H7 (cell line): ENCODE measurements at regions not wholly inside any gene's neighbourhood (a gene's known extent, or its start where the extent isn't known, plus 50 kb on each side); places are given as distances from the start of the nearest gene placed in this dataset.

ENCODE experiments used
- DNase-seq: peaks from one replicate; pipeline ENCODE4 v3.0.0; 2012
- H3K27me3 ChIP-seq: 2 replicates; pipeline ENCODE4 v1.6.0; 2011; ENCODE audit warnings: mild to moderate bottlenecking, low read length; ENCODE audit not compliant: control insufficient read depth, insufficient read depth
- H3K36me3 ChIP-seq: replicated peaks from 2 replicates; pipeline ENCODE4 v1.5.1; 2011; ENCODE audit warnings: low read length; ENCODE audit not compliant: control insufficient read depth, insufficient read depth
- H3K4me3 ChIP-seq: 2 replicates; pipeline ENCODE4 v1.5.1; 2011; ENCODE audit warnings: low read depth, mild to moderate bottlenecking, control low read depth, low read length, moderate library complexity; ENCODE audit not compliant: insufficient read depth

DNA sequence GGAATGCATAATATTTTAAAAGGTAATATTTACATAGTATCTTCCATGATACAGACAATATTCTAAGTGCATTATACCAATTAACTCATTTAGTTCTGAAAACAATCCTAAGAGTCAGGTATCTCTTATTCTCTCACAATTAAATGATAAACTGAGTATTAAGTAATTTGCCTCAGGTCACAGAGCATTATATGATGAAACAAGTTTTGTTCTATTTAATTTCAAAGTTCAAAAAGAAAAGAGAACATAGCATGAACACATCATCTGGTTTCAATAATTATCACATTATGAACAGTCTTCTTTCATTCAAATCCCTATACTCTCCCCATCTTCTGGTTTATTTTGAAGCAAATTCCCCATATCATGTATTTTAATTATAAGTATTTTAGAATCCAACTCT is 927.5 kb downstream of the ADGRL2 start:
- no peaks in the 10 kb centered on the region for H3K27me3 ChIP-seq
- H3K4me3 ChIP-seq: no peak overlapping the region
- H3K36me3 ChIP-seq: no peaks in the 10 kb centered on the region
- DNase-seq: no peak

DNA sequence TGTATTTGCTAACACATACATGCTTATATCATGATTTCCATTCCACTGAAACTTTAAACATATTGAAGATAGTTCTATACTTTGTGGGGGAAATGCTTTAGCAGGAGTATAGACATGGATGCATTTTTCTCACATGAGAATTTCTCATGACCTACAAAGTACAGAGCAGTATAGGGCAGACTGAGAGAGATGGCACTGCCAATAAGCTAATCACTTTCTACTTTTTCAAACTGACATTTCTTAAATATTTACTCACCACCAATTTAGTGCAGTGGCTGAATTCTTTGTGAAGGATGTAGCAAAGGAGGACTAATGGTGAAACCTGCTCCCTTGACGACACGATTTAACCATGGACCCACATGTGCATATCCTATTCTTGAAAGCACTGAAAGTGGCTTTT is 923.5 kb downstream of the ADGRL2 start:
- no peaks in the 10 kb centered on the region for H3K36me3 ChIP-seq
- no peak for DNase-seq
- H3K27me3 ChIP-seq: no peaks in the 10 kb centered on the region
- H3K4me3 ChIP-seq: no peak overlapping the region

DNA sequence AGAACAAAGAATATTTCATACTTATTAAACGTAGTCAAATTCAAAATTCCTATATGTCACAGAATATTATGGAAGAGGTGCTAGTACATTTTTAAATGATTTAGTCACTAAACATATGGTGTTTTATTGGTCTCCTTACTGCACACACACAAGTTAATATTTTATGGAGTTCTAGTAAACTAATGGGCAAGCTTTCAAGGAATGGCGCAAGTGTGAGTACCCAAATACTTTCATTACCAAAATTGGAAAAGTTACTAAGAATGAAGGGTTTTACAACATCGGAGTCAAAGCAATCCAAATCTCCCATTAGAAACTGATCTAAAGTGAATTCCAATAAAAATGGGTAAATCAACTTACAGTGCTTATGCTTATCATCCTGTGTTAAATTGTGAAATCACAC is 921.9 kb downstream of the ADGRL2 start:
- H3K36me3 ChIP-seq: no peaks in the 10 kb centered on the region
- H3K4me3 ChIP-seq: no peak overlapping the region
- H3K27me3 ChIP-seq: no peaks in the 10 kb centered on the region
- DNase-seq: no peak

DNA sequence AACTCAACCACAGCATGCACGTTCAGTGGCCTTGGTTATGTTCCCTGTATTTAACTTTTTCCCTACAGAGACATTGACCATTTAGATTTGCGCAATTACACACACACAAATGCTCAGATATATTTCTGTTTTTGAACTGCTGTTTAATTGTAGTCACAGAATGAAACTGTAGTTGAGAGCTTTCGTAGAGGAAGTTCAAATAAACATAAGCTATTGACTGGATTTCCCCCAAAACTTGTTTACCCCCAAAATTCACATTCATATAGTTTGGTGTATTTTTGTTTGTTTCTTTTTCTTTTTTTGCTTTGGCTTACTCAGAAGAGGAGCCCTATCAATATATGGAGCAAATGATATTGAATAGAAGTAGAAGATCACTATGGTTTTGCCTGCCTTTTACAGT is 921.0 kb downstream of the ADGRL2 start:
- no peaks in the 10 kb centered on the region for H3K27me3 ChIP-seq
- H3K4me3 ChIP-seq: no peak overlapping the region
- DNase-seq: no peak
- no peaks in the 10 kb centered on the region for H3K36me3 ChIP-seq

DNA sequence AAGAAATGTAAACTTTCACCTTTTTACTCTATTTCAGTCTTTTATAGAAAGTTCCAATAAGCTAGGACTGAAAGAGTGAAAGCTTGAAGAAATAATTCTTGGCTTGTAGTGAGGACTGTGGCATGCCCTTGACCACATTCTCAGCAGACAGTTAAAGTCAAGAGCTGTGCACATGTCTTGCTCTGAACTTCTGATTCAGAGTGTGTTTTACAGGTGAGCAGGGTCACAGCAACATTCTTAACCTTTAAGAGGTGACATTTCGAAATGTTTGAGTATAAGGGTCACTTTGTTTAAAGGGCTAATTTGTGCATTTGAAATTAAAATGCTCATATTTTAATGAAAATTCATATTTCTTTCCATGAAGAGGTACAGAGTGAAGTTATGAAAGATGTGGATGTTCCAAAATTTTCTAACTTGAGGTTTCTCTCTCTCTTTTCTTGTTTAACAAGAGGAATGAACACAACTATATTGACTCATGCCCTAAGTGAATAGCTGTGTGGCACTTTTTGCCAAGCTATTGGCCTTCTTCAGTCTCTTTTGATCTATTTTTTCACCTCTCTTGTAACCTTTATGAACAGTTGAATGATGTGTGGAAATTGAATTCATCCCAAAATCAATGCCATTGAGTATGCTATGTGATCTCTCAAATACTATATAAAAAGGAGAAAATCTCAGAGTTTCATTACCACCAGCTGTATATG is 918.1 kb downstream of the ADGRL2 start:
- no peak overlapping the region for H3K4me3 ChIP-seq
- H3K27me3 ChIP-seq: no peaks in the 10 kb centered on the region
- no peak for DNase-seq
- H3K36me3 ChIP-seq: no peaks in the 10 kb centered on the region

DNA sequence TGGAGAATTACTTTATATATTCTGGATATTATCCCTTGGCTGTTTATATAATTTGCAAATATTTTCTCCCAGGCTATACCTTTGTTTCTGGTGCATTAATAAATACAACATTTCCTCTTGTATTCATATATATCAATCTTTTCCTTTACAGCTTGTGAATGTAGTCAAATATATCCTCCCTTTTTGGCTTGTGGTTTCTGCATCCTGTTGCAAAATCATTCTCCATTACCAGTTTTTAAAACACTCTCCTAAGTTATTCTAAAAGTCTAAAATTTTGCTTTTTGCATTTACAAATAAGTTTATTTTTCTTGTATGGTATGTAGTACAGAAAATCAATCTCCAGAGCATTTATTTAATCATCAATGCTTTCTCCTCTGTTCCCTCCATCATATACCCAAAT is 909.4 kb downstream of the ADGRL2 start:
- Histone ChIP-seq H3K27me3 (no peaks in the 10 kb centered on the region), H3K4me3 (no peak overlapping the region), H3K36me3 (no peaks in the 10 kb centered on the region)
- no peak for DNase-seq

DNA sequence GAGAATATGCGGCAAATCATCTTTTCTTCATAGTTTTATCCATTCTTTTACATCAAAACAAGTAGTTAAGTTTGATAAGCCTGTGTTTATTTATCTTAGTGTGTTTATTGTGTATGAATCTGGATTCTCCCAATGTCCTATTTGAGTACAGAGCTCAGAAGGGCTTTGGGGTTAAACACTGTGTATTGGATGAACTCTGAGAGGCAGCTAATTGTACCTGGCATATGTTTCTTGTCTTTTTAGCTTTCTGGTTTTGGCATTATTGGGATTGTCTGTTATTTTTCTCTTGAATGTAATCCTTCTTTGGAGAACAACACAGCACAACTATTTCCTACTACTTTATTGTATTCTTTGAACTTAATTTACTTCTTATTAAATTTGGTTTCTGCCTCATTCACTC is 906.9 kb downstream of the ADGRL2 start:
- no peaks in the 10 kb centered on the region for H3K36me3 ChIP-seq
- H3K27me3 ChIP-seq: no peaks in the 10 kb centered on the region
- no peak overlapping the region for H3K4me3 ChIP-seq
- no peak for DNase-seq

DNA sequence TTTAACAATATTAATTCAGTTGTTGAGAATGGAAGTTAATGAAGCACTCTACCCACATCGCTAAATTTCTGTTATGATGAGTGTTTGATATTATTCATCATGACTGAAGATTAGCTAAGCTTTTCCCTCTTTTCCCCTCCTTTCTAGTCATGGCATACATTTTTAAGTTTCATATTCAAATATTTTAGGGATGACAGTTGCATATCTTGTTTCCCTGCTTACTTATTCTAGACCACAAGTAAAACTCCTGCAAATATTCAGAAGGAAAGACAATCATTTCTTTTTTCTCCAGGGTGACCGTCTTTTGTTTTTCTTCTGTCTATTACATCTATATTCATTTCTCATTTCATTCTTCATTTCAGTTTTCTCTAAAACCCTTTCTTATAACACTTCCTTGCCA is 906.0 kb downstream of the ADGRL2 start:
- no peak overlapping the region for H3K4me3 ChIP-seq
- no peaks in the 10 kb centered on the region for H3K36me3 ChIP-seq
- no peak for DNase-seq
- no peaks in the 10 kb centered on the region for H3K27me3 ChIP-seq

DNA sequence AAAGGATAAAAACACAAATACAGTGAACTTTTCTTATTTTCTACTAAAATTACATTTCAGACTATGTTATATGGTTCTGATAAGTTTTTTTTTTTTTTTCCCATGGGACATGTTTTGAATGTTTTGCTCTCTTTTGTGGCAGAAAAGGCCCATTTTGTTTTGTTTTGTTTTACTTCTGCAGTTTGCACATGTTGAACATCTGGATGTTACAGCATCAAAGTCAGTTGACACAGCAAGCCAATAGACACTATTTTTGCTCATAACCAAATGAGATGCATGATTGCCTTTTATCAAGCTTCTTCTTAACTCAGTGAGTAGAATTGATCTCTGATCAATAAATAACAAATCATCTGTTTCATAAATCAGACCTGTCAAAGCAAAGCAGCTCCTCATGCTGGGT is 904.2 kb downstream of the ADGRL2 start:
- Histone ChIP-seq H3K4me3 (no peak overlapping the region), H3K36me3 (no peaks in the 10 kb centered on the region), H3K27me3 (no peaks in the 10 kb centered on the region)
- no peak for DNase-seq

DNA sequence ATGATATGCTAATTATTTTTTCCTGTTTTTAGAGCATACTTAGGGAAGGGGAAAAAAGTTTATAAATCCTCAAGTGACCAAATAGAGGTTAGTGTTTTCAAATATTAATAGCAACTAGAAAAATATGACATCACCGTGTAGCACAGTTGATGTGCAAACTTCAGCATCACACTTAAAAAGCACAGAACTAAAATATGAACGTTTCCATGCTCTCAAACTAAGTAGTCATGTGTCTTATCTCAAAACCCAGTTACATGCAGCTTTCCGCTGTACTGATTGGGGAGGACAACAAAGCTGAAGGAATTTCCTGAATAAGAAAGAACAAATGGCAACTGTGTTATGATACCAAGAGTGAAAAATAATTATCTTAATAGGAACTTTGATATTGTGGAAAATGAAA is 903.7 kb downstream of the ADGRL2 start:
- no peak overlapping the region for H3K4me3 ChIP-seq
- no peak for DNase-seq
- H3K36me3 ChIP-seq: no peaks in the 10 kb centered on the region
- H3K27me3 ChIP-seq: no peaks in the 10 kb centered on the region

DNA sequence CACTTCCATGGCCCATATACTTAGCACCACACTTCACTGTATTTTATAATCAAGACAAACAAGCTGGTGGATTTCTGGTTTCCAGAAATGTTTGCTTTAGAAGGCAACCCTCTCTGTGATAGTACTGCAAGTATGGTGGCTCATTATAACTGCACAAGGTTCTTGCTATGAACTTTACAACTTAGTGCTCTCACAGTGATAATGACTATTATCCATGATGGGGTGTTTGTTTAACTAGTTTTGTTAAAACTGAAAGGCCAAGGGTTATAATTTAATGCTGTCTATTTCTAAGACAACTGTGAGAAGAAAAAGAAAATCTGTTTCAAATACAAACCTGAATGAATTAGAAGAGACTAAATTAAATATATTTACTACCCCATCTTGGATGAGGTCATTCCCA is 903.2 kb downstream of the ADGRL2 start:
- H3K36me3 ChIP-seq: no peaks in the 10 kb centered on the region
- no peak for DNase-seq
- no peaks in the 10 kb centered on the region for H3K27me3 ChIP-seq
- H3K4me3 ChIP-seq: no peak overlapping the region

DNA sequence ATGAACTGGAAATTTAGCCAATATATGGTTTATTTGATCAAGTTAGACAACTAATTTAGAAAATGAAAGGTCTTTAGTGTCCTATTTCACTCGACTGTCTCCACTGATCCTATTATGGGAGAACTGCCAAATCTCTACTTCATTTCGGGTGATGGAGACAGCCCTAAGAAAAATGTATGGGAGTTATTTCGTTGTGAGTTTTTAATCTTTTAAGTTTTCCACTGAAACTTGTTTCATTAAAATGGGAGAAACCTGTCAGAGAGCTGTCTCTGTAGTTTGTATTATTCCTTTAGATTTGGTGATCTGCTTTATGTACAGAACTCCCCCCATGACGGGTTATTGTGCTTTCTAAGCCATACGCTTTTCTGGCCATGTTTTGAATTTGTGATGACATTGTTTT is 899.7 kb downstream of the ADGRL2 start:
- H3K4me3 ChIP-seq: no peak overlapping the region
- no peaks in the 10 kb centered on the region for H3K36me3 ChIP-seq
- no peaks in the 10 kb centered on the region for H3K27me3 ChIP-seq
- DNase-seq: no peak

DNA sequence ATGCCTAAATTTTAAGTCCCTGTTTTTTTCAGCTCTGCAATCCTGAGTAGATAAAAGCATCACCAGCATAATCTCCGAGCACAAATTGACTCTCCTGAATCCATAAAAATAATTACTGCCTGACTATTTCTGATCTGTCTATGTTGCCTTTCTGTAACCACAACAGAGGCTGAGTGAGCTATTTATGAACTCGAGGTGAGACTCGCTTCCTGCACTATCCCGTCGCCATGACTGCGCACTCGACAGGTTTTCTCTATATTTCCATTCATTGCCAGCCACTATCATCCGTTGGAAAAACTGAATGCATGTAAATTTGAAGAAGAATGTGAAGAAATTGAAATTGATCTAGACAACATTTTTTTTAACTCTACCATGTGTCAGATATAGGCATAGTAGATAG is 897.2 kb downstream of the ADGRL2 start:
- no peak for DNase-seq

DNA sequence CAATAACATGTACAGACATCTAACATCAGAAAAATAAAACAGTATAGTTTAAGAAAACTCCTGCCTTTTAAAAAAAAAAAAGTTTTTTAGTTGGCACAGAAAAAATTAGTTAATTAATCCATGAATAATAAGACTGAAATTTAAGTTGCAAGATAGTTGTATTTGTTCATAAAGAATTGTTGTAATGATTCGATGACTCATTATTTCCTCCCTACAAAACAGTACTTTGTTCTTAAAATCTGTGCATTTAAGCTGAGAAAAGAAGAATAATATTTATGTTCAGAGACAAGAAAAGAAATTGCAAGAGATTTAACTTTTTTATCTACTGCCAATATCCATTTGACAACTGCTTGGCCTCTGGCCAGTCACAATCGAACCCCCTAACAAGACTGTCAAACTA is 894.7 kb downstream of the ADGRL2 start:
- no peak for DNase-seq
- no peaks in the 10 kb centered on the region for H3K27me3 ChIP-seq
- H3K4me3 ChIP-seq: no peak overlapping the region
- no peaks in the 10 kb centered on the region for H3K36me3 ChIP-seq

More for the DNA sequence above, 897.2 kb downstream of the ADGRL2 start:
- no peaks in the 10 kb centered on the region for H3K27me3 ChIP-seq
- H3K4me3 ChIP-seq: no peak overlapping the region
- H3K36me3 ChIP-seq: no peaks in the 10 kb centered on the region

DNA sequence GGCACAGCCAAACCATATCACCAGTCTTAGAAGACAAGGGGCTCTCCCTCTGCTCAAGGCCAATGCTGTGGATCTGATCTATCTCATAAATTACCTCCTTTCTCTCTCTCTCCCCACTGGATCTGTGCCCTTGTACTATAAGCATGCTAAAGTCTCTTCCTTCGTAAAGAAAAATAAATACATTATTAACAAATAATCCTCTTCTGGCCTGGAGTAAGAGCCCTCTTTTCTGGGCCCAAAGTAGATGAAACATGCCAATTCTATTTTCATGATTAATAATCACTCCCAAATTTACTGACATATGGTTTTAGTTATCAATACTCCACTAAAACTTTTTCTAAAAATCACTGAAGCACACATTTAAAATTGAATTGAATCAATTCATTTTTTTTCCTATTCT is 889.7 kb downstream of the ADGRL2 start:
- no peak for DNase-seq
- Histone ChIP-seq H3K27me3 (no peaks in the 10 kb centered on the region), H3K36me3 (no peaks in the 10 kb centered on the region), H3K4me3 (no peak overlapping the region)

DNA sequence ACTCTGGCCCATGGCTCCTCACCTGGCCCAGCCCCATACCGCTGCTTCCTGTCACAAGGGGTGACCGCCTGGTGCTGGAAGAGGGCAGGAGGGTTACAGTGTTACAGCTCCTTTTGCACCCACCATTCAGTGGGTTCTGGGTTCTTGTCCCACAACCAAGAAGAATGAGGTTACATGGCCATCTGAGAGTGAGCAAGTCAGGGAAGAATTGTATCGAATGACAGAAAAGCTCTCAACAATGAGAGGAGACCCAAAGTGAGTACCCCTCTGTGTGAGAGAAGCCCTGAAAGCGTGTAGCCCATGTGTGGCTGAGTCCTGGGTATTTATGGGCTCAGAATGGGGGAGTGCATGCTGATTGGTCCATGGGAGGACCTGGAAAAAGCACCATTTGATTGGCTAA is 888.5 kb downstream of the ADGRL2 start:
- H3K4me3 ChIP-seq: no peak overlapping the region
- no peak for DNase-seq
- H3K27me3 ChIP-seq: no peaks in the 10 kb centered on the region
- H3K36me3 ChIP-seq: no peaks in the 10 kb centered on the region
